AG10803 (cell line): ENCODE measurements at regions not wholly inside any gene's neighbourhood (a gene's known extent, or its start where the extent isn't known, plus 50 kb on each side); places are given as distances from the start of the nearest gene placed in this dataset.
A peak's percentile ranks its signal among the peaks of the same experiment; 100 is the strongest.
"Not testable (repeated sequence)": the region's sequence is repeated elsewhere in the genome, so short reads cannot be mapped to it uniquely, and the experiment has no call there.

Source experiments
- DNase-seq: peaks from one replicate; pipeline ENCODE4 v3.0.0; 2010; ENCODE audit warnings: low read depth
- H3K4me3 ChIP-seq: 2 replicates; pipeline ENCODE4 v1.5.1; 2011; ENCODE audit warnings: mild to moderate bottlenecking, low read length, control low read depth
- TF ChIP-seq, protein P1 (sequence below): conservative IDR thresholded peaks from 2 replicates; pipeline ENCODE4 v1.5.1; 2011; ENCODE audit warnings: mild to moderate bottlenecking, low read length, control low read depth, inconsistent platforms

DNA sequence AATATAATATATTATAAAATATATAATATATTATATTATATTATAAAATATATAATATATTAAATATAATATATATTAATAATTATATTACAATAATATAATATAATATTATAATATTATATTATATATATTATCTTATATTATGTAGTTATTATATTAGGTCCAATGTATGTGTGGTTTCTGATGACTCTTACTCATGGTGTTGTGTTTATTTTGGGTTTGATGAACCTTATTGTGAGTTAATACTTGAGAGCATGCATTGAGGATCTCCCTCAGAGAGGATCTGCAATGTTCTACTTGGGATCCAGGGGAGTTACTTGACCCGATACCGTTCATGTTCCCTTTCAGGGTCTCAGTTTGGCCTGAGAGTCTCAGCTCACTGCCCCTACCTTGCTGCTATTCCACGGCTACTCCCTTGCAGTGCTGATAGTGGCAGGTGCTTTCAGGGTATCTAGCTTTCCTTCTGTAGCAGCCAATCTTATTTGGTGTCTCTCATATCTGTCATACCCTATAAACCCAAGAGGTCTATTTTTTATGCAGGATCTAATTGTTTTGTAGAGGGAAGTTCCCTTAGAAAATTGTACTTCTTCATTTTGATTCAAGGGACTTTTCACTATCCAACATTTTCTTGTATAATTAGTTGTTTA, 89.1 kb upstream of the ZDHHC17 start:
- TF ChIP-seq, protein P1, sequence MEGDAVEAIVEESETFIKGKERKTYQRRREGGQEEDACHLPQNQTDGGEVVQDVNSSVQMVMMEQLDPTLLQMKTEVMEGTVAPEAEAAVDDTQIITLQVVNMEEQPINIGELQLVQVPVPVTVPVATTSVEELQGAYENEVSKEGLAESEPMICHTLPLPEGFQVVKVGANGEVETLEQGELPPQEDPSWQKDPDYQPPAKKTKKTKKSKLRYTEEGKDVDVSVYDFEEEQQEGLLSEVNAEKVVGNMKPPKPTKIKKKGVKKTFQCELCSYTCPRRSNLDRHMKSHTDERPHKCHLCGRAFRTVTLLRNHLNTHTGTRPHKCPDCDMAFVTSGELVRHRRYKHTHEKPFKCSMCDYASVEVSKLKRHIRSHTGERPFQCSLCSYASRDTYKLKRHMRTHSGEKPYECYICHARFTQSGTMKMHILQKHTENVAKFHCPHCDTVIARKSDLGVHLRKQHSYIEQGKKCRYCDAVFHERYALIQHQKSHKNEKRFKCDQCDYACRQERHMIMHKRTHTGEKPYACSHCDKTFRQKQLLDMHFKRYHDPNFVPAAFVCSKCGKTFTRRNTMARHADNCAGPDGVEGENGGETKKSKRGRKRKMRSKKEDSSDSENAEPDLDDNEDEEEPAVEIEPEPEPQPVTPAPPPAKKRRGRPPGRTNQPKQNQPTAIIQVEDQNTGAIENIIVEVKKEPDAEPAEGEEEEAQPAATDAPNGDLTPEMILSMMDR = no peak
- no peak overlapping the region for H3K4me3 ChIP-seq
- no peak for DNase-seq

DNA sequence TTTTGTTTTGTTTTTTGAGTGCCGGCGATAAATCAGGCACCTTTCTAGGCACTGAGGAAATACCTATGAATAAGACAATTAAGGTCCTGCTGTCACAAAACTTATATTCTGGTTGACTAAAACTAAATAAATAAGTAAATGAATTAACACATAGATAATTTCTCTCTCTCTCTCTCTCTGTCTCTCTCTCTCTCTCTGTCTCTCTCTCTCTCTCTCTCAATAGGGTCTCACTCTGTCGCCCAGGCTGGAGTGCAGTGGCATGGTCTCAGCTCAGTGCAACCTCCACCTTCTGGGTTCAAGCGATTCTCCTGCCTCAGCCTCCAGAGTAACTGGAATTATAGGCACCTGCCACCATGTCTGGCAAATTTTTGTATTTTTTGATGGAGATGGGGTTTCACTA, 87.7 kb upstream of the ZDHHC17 start:
- not testable (repeated sequence) for DNase-seq, H3K4me3 ChIP-seq

DNA sequence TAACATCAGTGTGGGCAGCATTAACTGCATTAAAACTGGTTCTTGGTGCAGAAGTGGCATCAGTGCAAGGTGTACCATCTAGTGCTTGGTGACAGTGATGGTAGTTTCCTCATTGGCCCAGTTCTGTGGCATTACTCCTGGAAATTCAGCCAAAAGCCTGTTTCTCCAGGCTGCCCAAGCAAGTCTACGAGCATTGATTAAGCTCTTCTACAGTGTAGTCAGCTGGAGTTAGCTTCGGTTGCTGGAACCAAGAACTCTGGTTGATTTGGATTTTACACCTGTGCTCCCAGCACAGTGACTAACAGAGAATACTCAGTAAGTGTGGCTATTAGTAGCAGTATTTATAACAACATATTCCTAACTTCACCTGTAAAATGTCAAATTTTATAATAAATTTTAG, 84.9 kb upstream of the ZDHHC17 start:
- no peak for DNase-seq
- TF ChIP-seq, protein P1 = no peak
- H3K4me3 ChIP-seq = no peak overlapping the region

DNA sequence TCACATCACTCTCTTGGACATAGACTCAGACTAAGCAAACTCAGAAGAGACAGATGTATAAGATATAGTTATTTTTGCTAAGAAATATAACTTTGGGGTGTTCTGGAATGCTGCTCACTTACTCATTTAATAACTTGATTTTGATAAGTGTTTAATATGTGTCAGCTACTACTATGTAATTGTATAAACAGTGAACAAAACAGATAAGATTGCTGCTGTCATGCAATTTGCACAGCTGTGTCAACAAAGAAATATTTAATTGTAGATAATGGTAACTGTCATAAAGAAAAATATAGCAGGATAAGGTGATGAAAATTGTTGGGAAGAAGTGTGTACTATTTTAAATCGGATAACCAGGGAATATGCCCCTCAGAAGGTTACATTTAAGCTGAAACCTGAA, 84.1 kb upstream of the ZDHHC17 start:
- no peak for DNase-seq
- H3K4me3 ChIP-seq = no peak overlapping the region

DNA sequence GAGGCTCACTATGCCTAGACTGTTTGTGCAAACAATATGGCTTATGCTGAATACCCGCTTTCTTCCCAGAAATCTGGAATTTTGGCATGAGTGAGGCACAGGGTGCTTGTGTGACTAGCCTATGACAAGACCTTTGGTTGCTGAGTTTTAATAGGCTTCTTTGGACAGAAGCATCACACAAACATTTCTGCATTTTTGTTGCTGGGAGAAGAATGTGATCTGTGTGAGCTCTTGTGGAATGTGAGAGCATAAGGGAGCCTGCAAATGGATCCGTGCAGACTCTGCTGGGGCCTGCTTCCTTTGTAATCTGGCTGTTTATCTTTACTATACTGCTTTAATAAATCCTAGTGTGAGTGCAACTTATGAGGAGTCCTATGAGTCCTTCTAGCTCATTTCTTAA, 83.0 kb upstream of the ZDHHC17 start:
- DNase-seq = peak; percentile 90
- TF ChIP-seq, protein P1 = no peak
- no peak overlapping the region for H3K4me3 ChIP-seq

More for the DNA sequence above, 84.1 kb upstream of the ZDHHC17 start:
- TF ChIP-seq, protein P1 = no peak

DNA sequence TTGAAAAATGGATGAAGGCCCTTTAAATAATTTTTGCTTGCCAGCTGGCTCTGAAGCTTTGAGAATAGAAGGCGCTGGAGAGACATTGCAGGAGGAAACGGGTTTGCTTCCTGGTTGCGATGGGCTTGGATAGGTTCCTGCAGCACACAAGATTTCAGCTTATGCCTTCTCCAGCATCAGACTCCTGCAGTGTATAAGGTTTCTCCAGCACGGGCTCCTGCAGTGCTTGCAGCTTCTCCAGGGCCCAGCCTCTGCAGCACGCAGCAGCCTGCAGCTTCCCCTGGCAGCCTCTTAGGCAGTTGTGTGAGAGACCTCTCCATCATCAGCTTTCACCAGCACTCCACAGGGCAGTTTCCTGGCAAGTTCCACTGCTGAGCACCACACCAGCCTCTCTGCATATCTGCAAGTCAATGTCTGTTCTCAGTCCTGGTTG, 78.7 kb upstream of the ZDHHC17 start:
- TF ChIP-seq, protein P1 = no peak
- DNase-seq = peak; percentile 48
- H3K4me3 ChIP-seq = no peak overlapping the region

DNA sequence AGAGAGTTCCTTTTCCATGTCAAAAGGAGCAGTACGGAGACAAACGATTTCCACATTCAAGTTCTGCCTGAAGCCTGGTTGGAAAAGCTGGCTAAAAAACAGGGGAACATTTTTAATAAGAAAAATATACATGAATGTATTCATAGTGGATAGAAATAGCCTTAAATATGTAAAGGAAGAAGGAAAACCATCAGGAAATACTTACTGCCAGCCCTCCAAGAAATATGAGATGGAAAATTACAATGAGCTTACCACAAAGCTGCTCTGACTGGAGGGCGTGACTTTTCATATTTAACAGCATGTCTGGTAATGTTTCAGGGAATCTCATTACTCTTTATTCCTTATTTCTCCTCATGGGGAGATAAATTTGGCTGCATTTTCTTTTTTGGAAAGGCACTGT, 75.9 kb upstream of the ZDHHC17 start:
- no peak overlapping the region for H3K4me3 ChIP-seq
- DNase-seq = peak; percentile 61

More for the DNA sequence above, 75.9 kb upstream of the ZDHHC17 start:
- TF ChIP-seq, protein P1 = no peak
